HG03354 (cell line): ENCODE measurements at regions not wholly inside any gene's neighbourhood (a gene's known extent, or its start where the extent isn't known, plus 50 kb on each side); places are given as distances from the start of the nearest gene placed in this dataset.
"Not testable (repeated sequence)": the region's sequence is repeated elsewhere in the genome, so short reads cannot be mapped to it uniquely, and the experiment has no call there.

Source experiments
- ATAC-seq: cut with Tn5 transposase; IDR thresholded peaks from one replicate; pipeline ENCODE4 v1.9.1; 2021; ENCODE audit warnings: mild to moderate bottlenecking; ENCODE audit not compliant: unreplicated experiment, poor library complexity, severe bottlenecking

DNA sequence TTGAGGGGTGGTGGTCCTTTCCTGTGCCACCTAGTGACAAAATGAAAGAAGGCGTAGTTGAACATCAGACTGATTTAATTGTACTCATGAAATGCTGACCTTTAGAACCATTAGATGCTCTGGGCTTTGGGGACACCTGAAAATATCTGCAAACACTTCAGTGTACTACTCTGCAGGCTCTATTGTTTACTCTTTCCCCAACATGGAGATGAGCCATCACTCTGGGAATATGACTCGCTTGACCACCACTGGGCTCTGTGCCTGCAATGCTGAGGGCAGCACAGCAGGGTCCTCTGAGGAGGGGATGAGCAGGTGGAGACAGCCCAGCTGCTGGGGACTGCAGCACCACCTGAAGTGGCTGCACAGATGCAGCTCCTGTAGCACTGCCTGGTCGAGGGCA, 74.8 kb upstream of the SLC24A3 start:
- no peak for ATAC-seq

DNA sequence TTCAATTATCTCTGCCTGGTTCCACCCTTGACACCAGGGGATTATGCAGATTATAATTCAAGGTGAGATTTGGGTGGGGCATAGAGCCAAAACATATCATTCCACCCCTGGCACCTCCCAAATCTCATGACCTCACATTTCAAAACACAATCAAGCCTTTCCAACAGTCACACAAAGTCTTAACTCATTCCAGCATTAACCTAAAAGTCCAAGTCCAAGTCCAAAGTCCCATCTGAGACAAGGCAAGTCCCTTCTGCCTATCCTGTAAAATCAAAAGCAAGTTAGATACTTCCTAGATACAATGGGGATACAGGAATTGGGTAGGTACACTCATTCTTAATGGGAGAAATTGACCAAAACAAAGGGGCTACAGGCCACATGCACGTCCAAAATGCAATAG, 73.7 kb upstream of the SLC24A3 start:
- ATAC-seq: no peak

DNA sequence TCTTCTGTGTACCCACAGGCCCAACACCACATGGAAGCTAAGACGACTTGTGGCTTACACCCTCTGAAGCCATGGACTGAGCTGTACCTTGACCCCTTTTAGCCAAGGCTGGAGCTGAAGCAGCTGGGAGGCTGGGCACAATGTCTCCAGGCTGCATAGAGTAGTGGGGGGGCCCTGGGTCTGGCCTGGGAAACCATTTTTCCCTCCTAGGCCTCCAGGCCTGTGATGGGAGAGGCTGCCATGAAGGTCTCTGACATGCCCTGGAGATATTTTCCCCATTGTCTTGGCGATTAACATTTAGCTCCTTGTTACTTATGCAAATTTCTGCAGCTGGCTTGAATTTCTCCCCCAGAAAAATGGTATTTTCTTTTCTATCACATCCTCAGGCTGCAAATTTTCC, 72.9 kb upstream of the SLC24A3 start:
- not testable (repeated sequence) for ATAC-seq

GRCh38 chr20:19141998-19142397, 70.4 kb upstream of the SLC24A3 start:
- no peak for ATAC-seq

DNA sequence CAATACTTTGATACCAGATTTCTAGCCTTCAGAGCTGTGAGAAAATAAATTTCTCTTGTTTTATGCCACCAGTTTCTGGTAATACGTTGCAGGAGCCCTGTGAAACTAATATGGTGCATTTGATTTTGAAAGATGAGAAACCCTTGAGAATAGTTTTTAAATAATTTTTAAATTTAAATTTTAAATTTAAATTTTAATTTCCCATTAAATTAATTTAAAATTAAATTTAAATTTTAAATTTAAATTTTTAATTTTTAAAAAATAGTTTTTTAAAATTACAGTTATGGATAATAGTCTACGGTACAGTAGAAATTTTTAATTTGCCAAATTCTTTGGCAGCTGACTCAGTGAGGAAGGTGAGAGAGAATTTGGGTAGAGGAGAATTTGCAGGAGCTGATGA, 68.6 kb upstream of the SLC24A3 start:
- ATAC-seq: no peak

DNA sequence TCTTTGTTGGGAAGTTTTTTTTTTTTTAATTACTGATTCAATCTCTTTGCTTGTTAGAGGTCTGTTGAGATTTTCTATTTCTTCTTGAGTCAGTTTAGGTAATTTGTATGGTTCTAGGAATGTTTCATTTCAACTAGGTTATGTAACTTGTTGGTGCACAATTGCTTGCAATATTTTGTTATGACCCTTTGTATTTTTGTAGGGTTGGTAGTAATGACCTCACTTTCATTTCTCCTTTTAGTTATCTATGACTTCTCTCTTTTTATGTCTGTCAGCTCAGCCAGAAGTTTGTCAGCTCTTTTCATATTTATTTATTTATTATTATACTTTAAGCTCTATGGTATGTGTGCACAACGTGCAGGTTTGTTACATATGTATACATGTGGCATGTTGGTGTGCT, 51.1 kb upstream of the SLC24A3 start:
- no peak for ATAC-seq
